Trophoblast cell (in vitro differentiated cells and primary cell): ENCODE measurements at regions not wholly inside any gene's neighbourhood (a gene's known extent, or its start where the extent isn't known, plus 50 kb on each side); places are given as distances from the start of the nearest gene placed in this dataset.

Experiments used
- DNase-seq, 2 donors: peaks; one replicate each; pipeline ENCODE4 v3.0.0-alpha.2; 2016
- H2AFZ ChIP-seq: 2 replicates; pipeline ENCODE4 v1.6.1; 2013; ENCODE audit warnings: low read length, moderate library complexity, mild to moderate bottlenecking; ENCODE audit not compliant: insufficient read depth, poor library complexity
- H2AK5ac ChIP-seq: 2 replicates; pipeline ENCODE4 v1.6.1; 2013; ENCODE audit warnings: mild to moderate bottlenecking, low read length
- H2BK120ac ChIP-seq: 2 replicates; pipeline ENCODE4 v1.6.1; 2013; ENCODE audit warnings: low read length, mild to moderate bottlenecking, moderate library complexity; ENCODE audit not compliant: insufficient read depth, poor library complexity
- H2BK12ac ChIP-seq: 2 replicates; pipeline ENCODE4 v1.6.1; 2013; ENCODE audit warnings: mild to moderate bottlenecking, low read length, moderate library complexity
- H2BK5ac ChIP-seq: 2 replicates; pipeline ENCODE4 v1.6.1; 2013; ENCODE audit warnings: low read length, low read depth, moderate library complexity, mild to moderate bottlenecking; ENCODE audit not compliant: poor library complexity
- H3K14ac ChIP-seq: 2 replicates; pipeline ENCODE4 v1.6.1; 2013; ENCODE audit warnings: mild to moderate bottlenecking, low read length
- H3K18ac ChIP-seq: 2 replicates; pipeline ENCODE4 v1.6.1; 2013; ENCODE audit warnings: mild to moderate bottlenecking, low read length
- H3K23ac ChIP-seq: 2 replicates; pipeline ENCODE4 v1.6.1; 2013; ENCODE audit warnings: low read length
- H3K27ac ChIP-seq: 2 replicates; pipeline ENCODE4 v1.5.1; 2013; ENCODE audit warnings: low read depth, mild to moderate bottlenecking, inconsistent platforms, low read length, moderate library complexity
- H3K27me3 ChIP-seq: 2 replicates; pipeline ENCODE4 v1.6.1; 2013; ENCODE audit warnings: inconsistent platforms, mild to moderate bottlenecking, low read length, moderate library complexity; ENCODE audit not compliant: insufficient read depth
- H3K36me3 ChIP-seq, 2 experiments: 1 replicate in 1 of 2; 2 replicates in 1 of 2; pipeline ENCODE4 v1.6.1; 2013; ENCODE audit warnings: low read length in 2 of 2, mild to moderate bottlenecking in 2 of 2, moderate library complexity in 1 of 2; ENCODE audit not compliant: insufficient read depth in 2 of 2, control insufficient read depth in 1 of 2
- H3K4ac ChIP-seq: 2 replicates; pipeline ENCODE4 v1.6.1; 2013; ENCODE audit warnings: low read depth, mild to moderate bottlenecking, low read length, moderate library complexity
- H3K4me1 ChIP-seq, 2 experiments: 1 replicate in 1 of 2; 2 replicates in 1 of 2; pipeline ENCODE4 v1.6.1; 2013; ENCODE audit warnings: low read length in 2 of 2, mild to moderate bottlenecking in 2 of 2, moderate library complexity in 1 of 2; ENCODE audit not compliant: insufficient read depth in 2 of 2, control insufficient read depth in 1 of 2
- H3K4me2 ChIP-seq: 2 replicates; pipeline ENCODE4 v1.6.1; 2013; ENCODE audit warnings: inconsistent platforms, mild to moderate bottlenecking, low read length, moderate library complexity
- H3K4me3 ChIP-seq: 2 replicates; pipeline ENCODE4 v1.5.1; 2013; ENCODE audit warnings: mild to moderate bottlenecking, low read depth, low read length, inconsistent platforms
- H3K79me1 ChIP-seq: one replicate; pipeline ENCODE4 v1.6.1; 2013; ENCODE audit warnings: low read length
- H3K79me2 ChIP-seq: 2 replicates; pipeline ENCODE4 v1.6.1; 2013; ENCODE audit warnings: low read length, mild to moderate bottlenecking; ENCODE audit not compliant: control insufficient read depth, insufficient read depth, poor library complexity
- H3K9ac ChIP-seq: 2 replicates; pipeline ENCODE4 v1.6.1; 2013; ENCODE audit warnings: mild to moderate bottlenecking, low read length
- H3K9me3 ChIP-seq: 2 replicates; pipeline ENCODE4 v1.6.1; 2013; ENCODE audit warnings: low read depth, mild to moderate bottlenecking, control low read depth, inconsistent platforms, low read length; ENCODE audit not compliant: insufficient read depth
- H4K12ac ChIP-seq: 2 replicates; pipeline ENCODE4 v1.6.1; 2013; ENCODE audit warnings: low read depth, mild to moderate bottlenecking, low read length, moderate library complexity
- H4K8ac ChIP-seq: 2 replicates; pipeline ENCODE4 v1.6.1; 2013; ENCODE audit warnings: low read depth, mild to moderate bottlenecking, low read length, moderate library complexity
- H4K91ac ChIP-seq: one replicate; pipeline ENCODE4 v1.6.1; 2013; ENCODE audit warnings: low read depth, mild to moderate bottlenecking, low read length, moderate library complexity
- WGBS: extraction: QIAGEN DNeasy Blood & Tissue Kit; methylation state at CpG from one replicate; pipeline ENCODE4 v1.1.7; 2013; ENCODE audit warnings: missing lambda C conversion rate; ENCODE audit not compliant: insufficient read length, insufficient coverage; ENCODE audit errors: extremely low coverage; 5-methylcytosine and 5-hydroxymethylcytosine counted together

DNA sequence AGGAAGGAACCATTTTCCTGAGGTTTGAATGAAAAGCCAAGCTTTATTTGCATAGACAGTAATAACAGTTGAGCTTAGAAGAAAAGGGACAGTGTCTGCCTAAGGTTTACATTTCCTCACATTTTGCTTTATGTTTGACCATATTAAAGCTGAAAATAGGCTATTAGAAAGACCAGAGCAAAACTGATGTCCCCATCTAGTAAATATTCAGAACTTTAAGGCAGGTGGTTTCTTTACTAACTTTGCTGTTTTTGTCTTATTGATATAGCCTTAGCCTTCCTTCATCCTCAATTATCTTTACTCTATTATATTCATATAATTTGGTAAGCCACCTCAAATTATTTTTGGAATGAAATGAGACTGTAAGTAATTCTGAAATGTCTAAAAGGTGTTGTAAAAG, 53.6 kb upstream of the LAPTM5 start:
- Histone ChIP-seq H3K9me3 (no peaks in the 10 kb centered on the region), H2AK5ac (peak overlapping the region; percentile 45), H2BK12ac (peak overlapping the region; percentile 19), H4K12ac (no peak overlapping the region), H3K27me3 (no peaks in the 10 kb centered on the region), H3K36me3 (no peaks in the 10 kb centered on the region), H2BK5ac (no peak overlapping the region), H3K79me2 (no peaks in the 10 kb centered on the region), H2BK120ac (no peak overlapping the region), H3K27ac (no peak overlapping the region), H3K14ac (no peak overlapping the region), H3K4me2 (no peak overlapping the region), H3K4ac (no peak overlapping the region), H3K79me1 (peaks cover 6% of the 10 kb centered on the region), H3K23ac (no peak overlapping the region), H3K4me3 (no peak overlapping the region), H4K91ac (no peak overlapping the region), H2AFZ (no peak overlapping the region), H4K8ac (no peak overlapping the region), H3K9ac (no peak overlapping the region), H3K18ac (no peak overlapping the region), H3K4me1 (peaks cover 7 to 13% of the 10 kb centered on the region in 2 experiments)
- no peak for DNase-seq

DNA sequence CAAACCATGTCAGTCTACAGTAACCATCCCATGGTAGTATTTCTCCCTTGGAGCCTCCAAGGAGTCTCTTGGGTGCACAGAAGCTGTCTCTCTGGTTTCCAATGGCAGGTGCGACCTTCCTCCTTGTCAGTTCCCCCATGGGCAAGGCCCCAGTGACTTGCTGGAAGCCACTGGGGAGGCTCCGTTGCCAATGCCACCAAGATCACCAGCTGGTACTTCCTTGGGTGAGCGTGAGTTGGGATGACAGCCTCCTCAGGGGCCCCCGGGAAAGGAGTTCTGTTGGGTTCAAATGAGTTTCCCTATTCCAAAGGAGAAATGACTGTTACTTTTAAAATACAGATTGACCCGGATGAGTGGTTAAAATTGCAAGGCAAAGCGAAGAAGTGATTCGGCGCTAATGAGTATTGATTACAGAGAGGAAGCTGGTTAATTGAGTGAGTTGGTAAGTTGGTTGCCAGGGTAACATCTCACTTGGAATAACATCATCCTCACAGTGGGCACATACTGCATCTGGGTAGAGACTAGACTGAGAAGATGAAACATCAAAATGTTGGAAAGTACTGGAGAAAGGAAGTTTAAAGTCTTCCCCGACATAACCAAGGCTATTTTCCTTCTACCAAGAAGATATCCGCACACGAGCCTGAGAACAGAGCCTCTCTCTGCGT, 53.0 kb upstream of the LAPTM5 start:
- H4K12ac ChIP-seq: no peak overlapping the region
- H3K27ac ChIP-seq: no peak overlapping the region
- no peak overlapping the region for H4K8ac ChIP-seq
- H3K9ac ChIP-seq: no peak overlapping the region
- no peak overlapping the region for H4K91ac ChIP-seq
- no peaks in the 10 kb centered on the region for H3K36me3 ChIP-seq
- no peak overlapping the region for H3K14ac ChIP-seq
- H2BK5ac ChIP-seq: no peak overlapping the region
- H2AK5ac ChIP-seq: peak overlapping the region; percentile 79
- H3K18ac ChIP-seq: no peak overlapping the region
- H2BK120ac ChIP-seq: no peak overlapping the region
- no peak overlapping the region for H3K4me2 ChIP-seq
- H3K4me1 ChIP-seq: peaks cover 9 to 11% of the 10 kb centered on the region in 2 experiments
- H3K23ac ChIP-seq: no peak overlapping the region
- H2AFZ ChIP-seq: no peak overlapping the region
- H3K4me3 ChIP-seq: no peak overlapping the region
- WGBS: no CpG with 5 or more reads among the region's 12 CpGs
- no peaks in the 10 kb centered on the region for H3K9me3 ChIP-seq
- H2BK12ac ChIP-seq: peak overlapping the region; percentile 67
- H3K79me1 ChIP-seq: peaks cover 6% of the 10 kb centered on the region
- no peak overlapping the region for H3K4ac ChIP-seq
- H3K79me2 ChIP-seq: no peaks in the 10 kb centered on the region
- no peak for DNase-seq
- no peaks in the 10 kb centered on the region for H3K27me3 ChIP-seq

DNA sequence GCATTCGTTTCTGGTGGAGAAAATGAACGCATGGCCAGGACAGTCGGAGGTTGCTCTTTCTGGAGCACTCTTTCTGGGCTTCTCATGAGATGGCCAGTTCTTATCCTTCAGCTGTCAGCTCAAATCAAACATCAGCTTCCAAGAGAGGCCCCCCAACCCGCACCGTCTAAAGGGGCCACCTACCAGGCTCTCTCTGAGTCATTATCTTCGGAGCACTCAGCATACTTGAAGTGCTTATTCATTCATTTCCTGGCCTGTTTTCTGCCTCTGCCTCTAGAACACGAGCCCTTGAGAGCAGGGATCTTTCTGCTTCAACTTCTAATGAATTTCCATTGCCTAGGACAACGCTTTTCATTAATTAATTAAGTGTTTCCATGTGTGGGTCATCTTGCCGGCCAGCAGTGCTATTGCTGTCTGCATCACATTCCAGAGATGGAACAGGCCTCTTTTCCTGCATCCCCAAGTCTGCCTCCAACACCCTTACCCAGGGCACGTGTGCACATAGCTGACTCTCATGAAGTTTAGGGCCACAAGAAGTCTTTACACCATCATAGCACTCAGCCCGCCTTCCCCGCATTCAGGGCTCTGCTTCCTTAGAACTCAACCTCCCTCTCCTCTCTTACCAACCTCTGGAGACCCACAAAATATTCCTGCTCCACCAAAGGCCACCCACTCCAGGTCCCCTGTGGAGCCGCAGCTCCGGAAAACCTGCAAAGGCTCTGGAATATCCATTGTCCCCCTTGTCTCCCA, 52.1 kb upstream of the LAPTM5 start:
- no peak for DNase-seq
- WGBS: no CpG with 5 or more reads among the region's 14 CpGs
- peak overlapping the region; percentile 4 for H3K14ac ChIP-seq
- H3K18ac ChIP-seq: no peak overlapping the region
- no peak overlapping the region for H2BK120ac ChIP-seq
- H4K8ac ChIP-seq: peak overlapping the region; percentile 46
- H3K36me3 ChIP-seq: no peaks in the 10 kb centered on the region
- H2BK5ac ChIP-seq: no peak overlapping the region
- H2AK5ac ChIP-seq: no peak overlapping the region
- peak overlapping the region; percentile 63 for H2BK12ac ChIP-seq
- peaks cover 10 to 11% of the 10 kb centered on the region in 2 experiments for H3K4me1 ChIP-seq
- peak overlapping the region; percentile 22 for H3K27ac ChIP-seq
- no peak overlapping the region for H3K9ac ChIP-seq
- H3K4me2 ChIP-seq: peak overlapping the region; percentile 45
- no peak overlapping the region for H4K12ac ChIP-seq
- no peaks in the 10 kb centered on the region for H3K9me3 ChIP-seq
- H3K4me3 ChIP-seq: no peak overlapping the region
- no peak overlapping the region for H3K4ac ChIP-seq
- H3K79me1 ChIP-seq: peaks cover 6% of the 10 kb centered on the region
- no peak overlapping the region for H3K23ac ChIP-seq
- no peaks in the 10 kb centered on the region for H3K27me3 ChIP-seq
- H4K91ac ChIP-seq: peak overlapping the region; percentile 50
- no peaks in the 10 kb centered on the region for H3K79me2 ChIP-seq
- H2AFZ ChIP-seq: no peak overlapping the region

DNA sequence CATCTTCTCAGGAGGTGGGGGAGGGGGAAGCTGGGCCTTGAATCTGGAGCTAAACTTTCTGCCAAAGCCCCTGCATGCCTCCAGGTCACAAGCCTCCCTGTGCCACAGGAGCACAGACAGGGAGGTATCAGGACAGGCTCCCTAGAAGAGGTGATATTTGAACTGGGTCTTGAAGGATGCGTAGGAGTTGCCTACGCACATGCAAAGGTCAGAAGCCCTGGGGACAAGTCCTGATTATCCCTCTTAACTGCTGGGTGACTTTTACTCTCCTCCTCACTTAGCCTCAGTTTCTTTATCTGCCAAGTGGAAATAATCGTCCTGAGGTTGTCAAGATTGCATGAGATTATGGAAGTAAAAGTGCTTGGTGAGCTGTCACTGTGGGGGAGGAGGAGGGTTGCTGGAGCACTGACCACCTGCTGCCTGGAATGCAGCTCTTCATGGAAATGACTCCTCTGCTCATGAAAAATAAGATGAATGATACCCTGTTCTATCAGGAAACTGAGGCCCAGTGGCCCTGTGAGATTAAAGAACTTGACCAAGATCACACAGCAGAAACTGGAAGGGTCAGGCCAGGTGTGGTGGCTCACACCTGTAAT, 50.6 kb upstream of the LAPTM5 start:
- no peak overlapping the region for H3K27ac ChIP-seq
- no peak overlapping the region for H2AK5ac ChIP-seq
- no peak overlapping the region for H2BK120ac ChIP-seq
- H3K4ac ChIP-seq: no peak overlapping the region
- H3K23ac ChIP-seq: no peak overlapping the region
- peaks cover 12 to 15% of the 10 kb centered on the region in 2 experiments for H3K4me1 ChIP-seq
- H3K36me3 ChIP-seq: no peaks in the 10 kb centered on the region
- no peak overlapping the region for H4K12ac ChIP-seq
- H3K27me3 ChIP-seq: no peaks in the 10 kb centered on the region
- H3K79me1 ChIP-seq: peaks cover 6% of the 10 kb centered on the region
- no peak overlapping the region for H3K9ac ChIP-seq
- H4K91ac ChIP-seq: no peak overlapping the region
- no peaks in the 10 kb centered on the region for H3K79me2 ChIP-seq
- peak overlapping the region; percentile 23 for H2BK12ac ChIP-seq
- no CpG with 5 or more reads among the region's 3 CpGs for WGBS
- H3K9me3 ChIP-seq: no peaks in the 10 kb centered on the region
- no peak overlapping the region for H2BK5ac ChIP-seq
- no peak for DNase-seq
- no peak overlapping the region for H3K18ac ChIP-seq
- no peak overlapping the region for H4K8ac ChIP-seq
- H3K14ac ChIP-seq: no peak overlapping the region
- no peak overlapping the region for H2AFZ ChIP-seq
- H3K4me2 ChIP-seq: no peak overlapping the region
- no peak overlapping the region for H3K4me3 ChIP-seq
